ENCODE measurements at regions not wholly inside any gene's neighbourhood (a gene's known extent, or its start where the extent isn't known, plus 50 kb on each side); places are given as distances from the start of the nearest gene placed in this dataset.

GRCh38 chr16:27665881-27666280 lies 115.9 kb downstream of the KATNIP start:
- H2BK5ac ChIP-seq (ENCODE audit: low read depth, low read length, poor library complexity, severe bottlenecking): no peak overlapping the region
- no peak overlapping the region for H2AK9ac ChIP-seq (replicated peaks; ENCODE audit: low read depth, low read length, poor library complexity)
- no peak overlapping the region for H2AFZ ChIP-seq (replicated peaks; ENCODE audit: low read length, poor library complexity)
- H3K27me3 ChIP-seq (ENCODE audit: control insufficient read depth, insufficient read depth, low read length): no peaks in the 10 kb centered on the region
- H2BK15ac ChIP-seq (ENCODE audit: low read depth, low read length): no peak overlapping the region
- no peak overlapping the region for H3K4me3 ChIP-seq (ENCODE audit: insufficient read depth, low read depth, low read length)
- no peak overlapping the region for H2BK120ac ChIP-seq (ENCODE audit: low read depth, low read length)
- H4K20me1 ChIP-seq (ENCODE audit: insufficient read depth, low read length): no peaks in the 10 kb centered on the region
- ChIA-PET CTCF (no interaction called here), POLR2A (ENCODE audit: unreplicated experiment) (no interaction called here)
- H3K14ac ChIP-seq (replicated peaks; ENCODE audit: low read depth, low read length): no peak overlapping the region
- no peak overlapping the region for H3K56ac ChIP-seq (ENCODE audit: extremely low read depth, insufficient read depth, low read length)
- H3K4me2 ChIP-seq (ENCODE audit: low read depth, low read length): no peak overlapping the region
- TF ChIP-seq CTCF (conservative IDR thresholded peaks at IDR 0.05; ENCODE audit: low read depth, low read length): no peak
- TF ChIP-seq POLR2A (IDR thresholded peaks at IDR 0.05; ENCODE audit: low read depth, low read length): no peak
- TF ChIP-seq MAZ (IDR thresholded peaks at IDR 0.05; ENCODE audit: borderline replicate concordance, low read depth, low read length): no peak
- TF ChIP-seq SMC3 (IDR thresholded peaks at IDR 0.05; ENCODE audit: low read depth, low read length): no peak
- TF ChIP-seq BHLHE40 (IDR thresholded peaks at IDR 0.05; ENCODE audit: low read depth, low read length): no peak
- TF ChIP-seq NFE2L2 (IDR thresholded peaks at IDR 0.05; ENCODE audit: low read depth, low read length): no peak
- TF ChIP-seq FOS (IDR thresholded peaks at IDR 0.05; ENCODE audit: low read depth, low read length): no peak
- TF ChIP-seq RFX5 (IDR thresholded peaks at IDR 0.05; ENCODE audit: low read depth, low read length): no peak
- no peak for TF ChIP-seq RAD21 (IDR thresholded peaks at IDR 0.05; ENCODE audit: low read length)
- no peak for TF ChIP-seq ELK1 (IDR thresholded peaks at IDR 0.05; ENCODE audit: borderline replicate concordance, low read depth, low read length)
- TF ChIP-seq MXI1 (IDR thresholded peaks at IDR 0.05; ENCODE audit: borderline replicate concordance, low read depth, low read length): no peak
- in situ Hi-C loops (cut with MboI; ENCODE audit: low sequenced_read_pairs) (no loop called here), dilution Hi-C loops (cut with HindIII; ENCODE audit: low sequenced_read_pairs, unreplicated experiment) (no loop called here), intact Hi-C loops (cut with micrococcal nuclease) (no loop called here)
- H3K27ac ChIP-seq (ENCODE audit: insufficient read depth, low read length): no peak overlapping the region
- no peak overlapping the region for H3K23ac ChIP-seq (ENCODE audit: low read depth, low read length)
- no peak overlapping the region for H4K8ac ChIP-seq (ENCODE audit: low read depth in 2 of 2, low read length in 2 of 2)
- peak; percentile 35; the same call in 1 of the 2 replicates for ATAC-seq (ENCODE audit: low read depth)
- H3K9ac ChIP-seq (ENCODE audit: low read depth, low read length): no peak overlapping the region
- H3K36me3 ChIP-seq (ENCODE audit: control insufficient read depth, insufficient read depth, low read length): 0 out of 2 replicates have a peak, but pooled peaks cover 2% of the 10 kb centered on the region
- H3K4me1 ChIP-seq (ENCODE audit: control insufficient read depth, insufficient read depth, low read length): no peaks in the 10 kb centered on the region
- H2BK20ac ChIP-seq (ENCODE audit: low read depth, low read length): no peak overlapping the region
- H3K18ac ChIP-seq (ENCODE audit: low read depth, low read length): no peak overlapping the region
- DNase-seq: peak; percentile 37
- no peaks in the 10 kb centered on the region for H3K9me3 ChIP-seq (ENCODE audit: control insufficient read depth, insufficient read depth, low read length)
- no TSS peak for BruUV-seq (replicated peaks)
- H3K4ac ChIP-seq (ENCODE audit: low read depth, low read length): no peak overlapping the region
- H4K5ac ChIP-seq (ENCODE audit: low read depth, low read length): no peak overlapping the region
- no peaks in the 10 kb centered on the region for H3K9me1 ChIP-seq (ENCODE audit: insufficient read depth, low read length)
- H4K91ac ChIP-seq (ENCODE audit: insufficient read depth, low read depth, low read length): no peak overlapping the region
- H2AK5ac ChIP-seq (ENCODE audit: low read depth, low read length): no peak overlapping the region
- no peaks in the 10 kb centered on the region for H3K79me1 ChIP-seq (ENCODE audit: low read depth in 1 of 2, low read length in 2 of 2)

All from IMR-90 (cell line).